GM06990 (cell line): ENCODE measurements at regions not wholly inside any gene's neighbourhood (a gene's known extent, or its start where the extent isn't known, plus 50 kb on each side); places are given as distances from the start of the nearest gene placed in this dataset.
A peak's percentile ranks its signal among the peaks of the same experiment; 100 is the strongest.

ENCODE experiments used
- DNase-seq: peaks from one replicate; pipeline ENCODE4 v3.0.0-alpha.2; 2011; ENCODE audit not compliant: insufficient read length; ENCODE audit errors: extremely low read depth
- H3K27me3 ChIP-seq: replicated peaks from 2 replicates; pipeline ENCODE4 v1.6.0; 2011; ENCODE audit warnings: low read length; ENCODE audit not compliant: control insufficient read depth, insufficient read depth
- H3K36me3 ChIP-seq: 2 replicates; pipeline ENCODE4 v1.5.1; 2011; ENCODE audit warnings: low read length; ENCODE audit not compliant: control insufficient read depth, insufficient read depth
- H3K4me3 ChIP-seq: replicated peaks from 2 replicates; pipeline ENCODE4 v1.5.1; 2011; ENCODE audit warnings: low read depth, mild to moderate bottlenecking, control low read depth, low read length
- TF ChIP-seq, protein P1 (sequence below): IDR thresholded peaks from 2 replicates; pipeline ENCODE4 v1.5.1; 2011; ENCODE audit warnings: low read length, control low read depth, mild to moderate bottlenecking, inconsistent platforms; ENCODE audit not compliant: insufficient read depth, poor library complexity, severe bottlenecking

DNA sequence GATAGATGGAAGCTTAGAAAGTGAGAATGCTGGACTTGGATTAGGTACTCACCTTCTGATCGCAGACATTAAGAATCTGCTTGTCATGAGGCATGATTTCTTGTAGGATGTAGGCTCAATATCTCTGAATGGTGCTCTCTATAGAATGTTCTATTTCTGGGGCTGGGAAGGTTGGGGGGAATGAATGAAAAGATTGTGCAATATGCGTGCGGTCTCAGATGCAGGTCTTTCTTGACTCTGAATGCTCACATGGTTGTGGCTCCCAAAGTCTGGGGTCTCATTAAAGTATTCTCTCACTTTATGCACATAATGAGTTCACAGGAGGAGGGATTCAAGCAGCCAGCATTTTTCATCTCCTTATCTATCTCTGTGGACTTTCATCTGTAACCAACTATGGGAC lies 482.0 kb upstream of the CD180 start:
- no peak overlapping the region for H3K4me3 ChIP-seq
- no peaks in the 10 kb centered on the region for H3K36me3 ChIP-seq
- no peak for DNase-seq
- H3K27me3 ChIP-seq = no peaks in the 10 kb centered on the region
- TF ChIP-seq, protein P1, sequence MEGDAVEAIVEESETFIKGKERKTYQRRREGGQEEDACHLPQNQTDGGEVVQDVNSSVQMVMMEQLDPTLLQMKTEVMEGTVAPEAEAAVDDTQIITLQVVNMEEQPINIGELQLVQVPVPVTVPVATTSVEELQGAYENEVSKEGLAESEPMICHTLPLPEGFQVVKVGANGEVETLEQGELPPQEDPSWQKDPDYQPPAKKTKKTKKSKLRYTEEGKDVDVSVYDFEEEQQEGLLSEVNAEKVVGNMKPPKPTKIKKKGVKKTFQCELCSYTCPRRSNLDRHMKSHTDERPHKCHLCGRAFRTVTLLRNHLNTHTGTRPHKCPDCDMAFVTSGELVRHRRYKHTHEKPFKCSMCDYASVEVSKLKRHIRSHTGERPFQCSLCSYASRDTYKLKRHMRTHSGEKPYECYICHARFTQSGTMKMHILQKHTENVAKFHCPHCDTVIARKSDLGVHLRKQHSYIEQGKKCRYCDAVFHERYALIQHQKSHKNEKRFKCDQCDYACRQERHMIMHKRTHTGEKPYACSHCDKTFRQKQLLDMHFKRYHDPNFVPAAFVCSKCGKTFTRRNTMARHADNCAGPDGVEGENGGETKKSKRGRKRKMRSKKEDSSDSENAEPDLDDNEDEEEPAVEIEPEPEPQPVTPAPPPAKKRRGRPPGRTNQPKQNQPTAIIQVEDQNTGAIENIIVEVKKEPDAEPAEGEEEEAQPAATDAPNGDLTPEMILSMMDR = no peak

DNA sequence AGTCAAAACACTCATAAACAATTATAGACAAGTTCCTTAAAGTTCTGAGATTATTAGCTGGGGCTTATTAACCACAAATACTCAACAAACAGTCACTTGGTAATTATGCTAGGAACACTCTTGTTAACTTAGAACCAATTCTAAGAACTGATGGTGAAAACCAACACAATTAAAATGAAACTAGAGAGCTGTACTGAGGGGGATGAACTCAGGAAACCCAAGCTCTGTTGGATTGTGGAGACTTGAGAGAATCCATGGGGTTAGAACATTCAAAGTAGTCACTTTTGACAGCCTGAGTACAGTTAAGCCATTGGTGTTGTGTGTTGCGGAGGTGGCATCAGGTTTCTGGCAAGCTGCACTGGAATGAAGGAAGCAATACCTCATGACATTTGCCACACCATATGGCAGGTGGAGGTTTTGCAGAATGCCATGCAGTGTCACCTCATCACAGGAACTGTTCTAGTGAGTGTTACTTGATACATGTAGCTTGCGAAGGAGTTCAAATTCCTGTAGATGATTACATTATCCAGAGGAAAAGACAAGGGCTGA lies 480.9 kb upstream of the CD180 start:
- Histone ChIP-seq H3K36me3 (no peaks in the 10 kb centered on the region), H3K4me3 (no peak overlapping the region), H3K27me3 (no peaks in the 10 kb centered on the region)
- peak; percentile 30 for DNase-seq
- TF ChIP-seq, protein P1 = no peak

GRCh38 chr5:67676863-67677262 lies 480.3 kb upstream of the CD180 start:
- TF ChIP-seq, protein P1 = no peak
- no peaks in the 10 kb centered on the region for H3K27me3 ChIP-seq
- H3K4me3 ChIP-seq = no peak overlapping the region
- DNase-seq = no peak
- H3K36me3 ChIP-seq = no peaks in the 10 kb centered on the region

- H3K4me3 ChIP-seq = no peak overlapping the region
- no peaks in the 10 kb centered on the region for H3K36me3 ChIP-seq
- DNase-seq = no peak
- no peaks in the 10 kb centered on the region for H3K27me3 ChIP-seq
- TF ChIP-seq, protein P1 = no peak
Observed at GRCh38 chr5:67674159-67674655, 477.6 kb upstream of the CD180 start.

- H3K27me3 ChIP-seq = no peaks in the 10 kb centered on the region
- H3K4me3 ChIP-seq = no peak overlapping the region
- DNase-seq = no peak
- TF ChIP-seq, protein P1 = no peak
- no peaks in the 10 kb centered on the region for H3K36me3 ChIP-seq
Observed at GRCh38 chr5:67673618-67674017, 477.0 kb upstream of the CD180 start.

GRCh38 chr5:67673180-67673579 lies 476.6 kb upstream of the CD180 start:
- Histone ChIP-seq H3K36me3 (no peaks in the 10 kb centered on the region), H3K4me3 (no peak overlapping the region), H3K27me3 (no peaks in the 10 kb centered on the region)
- DNase-seq = no peak
- TF ChIP-seq, protein P1 = no peak
